ENCODE measurements at regions not wholly inside any gene's neighbourhood (a gene's known extent, or its start where the extent isn't known, plus 50 kb on each side); places are given as distances from the start of the nearest gene placed in this dataset.

DNA sequence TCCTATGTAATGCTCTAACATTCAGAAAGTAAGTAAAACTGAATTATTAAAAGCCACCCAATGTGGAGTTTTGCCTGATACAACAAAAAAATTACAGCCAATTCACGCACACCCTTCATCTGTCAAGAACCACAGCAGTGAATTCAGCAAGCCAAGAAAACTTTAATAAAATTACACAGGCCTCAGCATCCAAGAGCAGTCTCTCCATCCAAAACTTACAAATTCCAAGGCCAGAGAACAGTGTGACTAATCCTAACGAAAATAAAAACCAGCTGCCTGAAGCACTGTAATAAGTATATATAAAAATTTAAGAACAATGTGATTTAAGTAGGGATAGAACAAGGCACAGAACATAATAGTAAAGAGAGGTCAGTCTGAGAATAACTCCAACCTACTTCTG lies 54.2 kb downstream of the SIX6 start:
- CTCF ChIA-PET: interaction anchor here (1.0 to 3.5 kb wide), 14 partner anchors 210 to 658 kb away, joined by 3 to 29 read pairs (median 4); partner anchors contain the start of gene DHRS7
- TF ChIP-seq, protein P1, sequence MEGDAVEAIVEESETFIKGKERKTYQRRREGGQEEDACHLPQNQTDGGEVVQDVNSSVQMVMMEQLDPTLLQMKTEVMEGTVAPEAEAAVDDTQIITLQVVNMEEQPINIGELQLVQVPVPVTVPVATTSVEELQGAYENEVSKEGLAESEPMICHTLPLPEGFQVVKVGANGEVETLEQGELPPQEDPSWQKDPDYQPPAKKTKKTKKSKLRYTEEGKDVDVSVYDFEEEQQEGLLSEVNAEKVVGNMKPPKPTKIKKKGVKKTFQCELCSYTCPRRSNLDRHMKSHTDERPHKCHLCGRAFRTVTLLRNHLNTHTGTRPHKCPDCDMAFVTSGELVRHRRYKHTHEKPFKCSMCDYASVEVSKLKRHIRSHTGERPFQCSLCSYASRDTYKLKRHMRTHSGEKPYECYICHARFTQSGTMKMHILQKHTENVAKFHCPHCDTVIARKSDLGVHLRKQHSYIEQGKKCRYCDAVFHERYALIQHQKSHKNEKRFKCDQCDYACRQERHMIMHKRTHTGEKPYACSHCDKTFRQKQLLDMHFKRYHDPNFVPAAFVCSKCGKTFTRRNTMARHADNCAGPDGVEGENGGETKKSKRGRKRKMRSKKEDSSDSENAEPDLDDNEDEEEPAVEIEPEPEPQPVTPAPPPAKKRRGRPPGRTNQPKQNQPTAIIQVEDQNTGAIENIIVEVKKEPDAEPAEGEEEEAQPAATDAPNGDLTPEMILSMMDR (IDR thresholded peaks at IDR 0.05; ENCODE audit: control extremely low read depth, extremely low read depth, low read depth, missing control alignments): no peak
- POLR2A ChIA-PET: no interaction called here
- no peak for DNase-seq (ENCODE audit: extremely low spot score)

- TF ChIP-seq, protein P1 (IDR thresholded peaks at IDR 0.05; ENCODE audit: control extremely low read depth, extremely low read depth, low read depth, missing control alignments): no peak
- ChIA-PET CTCF (interaction anchor here (1.2 to 2.1 kb wide), 5 partner anchors 11 to 600 kb away, joined by 3 to 7 read pairs (median 6); no protein-coding TSS in a partner anchor), POLR2A (no interaction called here)
- DNase-seq (ENCODE audit: extremely low spot score): no peak
These were observed 56.3 kb downstream of the SIX6 start for GRCh38 chr14:60565211-60565610.

DNA sequence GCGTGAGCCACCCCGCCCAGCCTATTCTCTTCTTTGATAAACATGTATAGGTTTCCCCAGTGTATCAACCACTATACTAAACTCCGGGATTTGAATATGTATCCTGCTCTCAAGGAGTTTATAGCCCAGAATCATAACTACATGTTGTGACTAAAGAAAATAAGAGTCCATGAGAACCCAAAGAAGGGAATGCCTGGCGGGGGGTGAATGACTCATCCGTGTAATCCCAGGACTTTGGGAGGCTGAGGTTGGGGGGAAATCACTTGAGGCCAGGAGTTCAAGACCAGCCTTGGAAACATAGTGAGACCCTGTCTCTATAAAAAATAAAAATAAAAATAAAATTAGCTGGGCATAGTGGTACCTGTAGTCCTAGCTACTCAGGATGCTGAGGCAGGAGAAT lies 57.2 kb downstream of the SIX6 start:
- ChIA-PET POLR2A (no interaction called here), CTCF (interaction anchor here (2.1 kb wide), 1 partner anchor 216 kb away, joined by 5 read pairs; no protein-coding TSS in a partner anchor)
- no peak for DNase-seq (ENCODE audit: extremely low spot score)
- TF ChIP-seq, protein P1 (IDR thresholded peaks at IDR 0.05; ENCODE audit: control extremely low read depth, extremely low read depth, low read depth, missing control alignments): no peak

DNA sequence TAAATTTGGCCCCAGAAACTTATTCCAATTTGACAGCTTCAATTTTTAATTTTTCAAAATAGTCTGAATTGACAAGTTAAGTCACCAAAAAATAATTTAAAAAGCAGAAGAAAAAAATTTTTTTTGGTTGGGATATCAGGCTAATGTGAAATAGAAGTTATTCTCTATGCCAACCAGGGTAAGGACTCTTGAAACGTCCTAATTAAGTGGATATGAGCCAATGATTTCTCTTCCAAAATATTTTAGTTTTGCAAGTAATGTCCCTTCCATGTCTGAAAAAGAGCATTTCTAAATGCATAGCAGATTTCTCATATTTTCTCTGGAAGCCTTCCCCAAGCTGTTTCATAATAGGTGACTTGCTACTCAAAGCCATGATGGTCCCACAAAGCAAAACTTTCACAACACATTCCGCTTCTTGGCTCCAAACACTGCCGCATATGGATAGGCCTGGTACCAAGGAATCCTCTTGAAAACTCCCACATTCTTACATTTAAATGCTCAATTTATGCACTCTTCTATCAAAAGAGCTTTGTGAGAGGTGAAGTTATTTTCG lies 65.1 kb downstream of the SIX6 start:
- TF ChIP-seq, protein P1 (IDR thresholded peaks at IDR 0.05; ENCODE audit: control extremely low read depth, extremely low read depth, low read depth, missing control alignments): no peak
- ChIA-PET CTCF (no interaction called here), POLR2A (no interaction called here)
- DNase-seq (ENCODE audit: extremely low spot score): no peak

DNA sequence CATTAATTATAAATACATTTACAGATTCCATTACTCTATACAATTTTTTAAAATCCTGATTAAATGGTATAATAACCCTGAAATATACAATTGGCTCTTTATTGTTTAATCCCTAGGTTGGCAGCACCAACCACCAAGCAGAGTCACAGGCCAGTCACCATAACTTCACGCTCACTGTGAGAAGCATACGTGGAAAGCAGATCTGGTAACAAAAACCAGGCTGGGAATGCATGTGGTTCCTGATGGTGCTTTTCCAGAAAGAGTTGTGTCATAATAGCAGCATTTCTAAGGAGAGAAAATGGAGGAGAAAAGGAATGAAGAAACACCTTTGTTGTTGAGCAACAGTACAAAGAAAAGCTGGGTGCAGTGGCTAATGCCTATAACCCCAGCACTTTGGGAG lies 66.1 kb downstream of the SIX6 start:
- POLR2A ChIA-PET: no interaction called here
- CTCF ChIA-PET: interaction anchor here (1.7 kb wide), 1 partner anchor 16 kb away, joined by 3 read pairs; no protein-coding TSS in a partner anchor
- TF ChIP-seq, protein P1 (IDR thresholded peaks at IDR 0.05; ENCODE audit: control extremely low read depth, extremely low read depth, low read depth, missing control alignments): no peak
- no peak for DNase-seq (ENCODE audit: extremely low spot score)

GRCh38 chr14:60585676-60586075 lies 63.6 kb downstream of the SIX1 start:
- POLR2A ChIA-PET: no interaction called here
- TF ChIP-seq, protein P1 (IDR thresholded peaks at IDR 0.05; ENCODE audit: control extremely low read depth, extremely low read depth, low read depth, missing control alignments): no peak
- DNase-seq (ENCODE audit: extremely low spot score): no peak
- CTCF ChIA-PET: interaction anchor here (0.8 kb wide), 1 partner anchor 254 kb away, joined by 3 read pairs; no protein-coding TSS in a partner anchor

Data from GM10248 (cell line).